ENCODE measurements at regions not wholly inside any gene's neighbourhood (a gene's known extent, or its start where the extent isn't known, plus 50 kb on each side); places are given as distances from the start of the nearest gene placed in this dataset.

GRCh38 chr21:25161571-25161970 lies 445.7 kb downstream of the MRPL39 start:
- CTCF ChIA-PET (ENCODE audit: partially characterized antibody): no interaction called here
- no peaks in the 10 kb centered on the region for H4K20me1 ChIP-seq (replicated peaks in 1 of 2; ENCODE audit: control insufficient read depth in 1 of 2, insufficient read depth in 2 of 2, low read length in 2 of 2)
- no peak overlapping the region for H2BK15ac ChIP-seq (ENCODE audit: low read length)
- H2BK120ac ChIP-seq (replicated peaks; ENCODE audit: low read depth, low read length): no peak overlapping the region
- POLR2A ChIA-PET (ENCODE audit: partially characterized antibody): no interaction called here
- no peak overlapping the region for H2BK12ac ChIP-seq (ENCODE audit: low read depth, low read length)
- FAIRE-seq (no peak), DNase-seq (ENCODE audit: low read depth in 1 of 2, low spot score in 2 of 2) (no peak)
- no peak overlapping the region for H3K56ac ChIP-seq (replicated peaks; ENCODE audit: insufficient read length, low read depth, low read length)
- no peak overlapping the region for H3K14ac ChIP-seq (ENCODE audit: insufficient read length)
- no peaks in the 10 kb centered on the region for H3K79me2 ChIP-seq (ENCODE audit: control insufficient read depth in 1 of 2, insufficient read depth in 2 of 2, low read length in 2 of 2)
- no peak overlapping the region for H3K18ac ChIP-seq (ENCODE audit: extremely low read depth, low read length)
- H3K27ac ChIP-seq (ENCODE audit: low read depth, low read length): no peak overlapping the region
- no peak overlapping the region for H2AK5ac ChIP-seq (ENCODE audit: low read depth, low read length)
- H3K79me1 ChIP-seq (ENCODE audit: low read depth, low read length): no peaks in the 10 kb centered on the region
- WGBS, 2 experiments (ENCODE audit: extremely low coverage in 1 of 2, insufficient coverage in 1 of 2, insufficient read length in 1 of 2, insufficient replicate concordance in 2 of 2, low coverage in 1 of 2, low lambda C conversion rate in 2 of 2, missing lambda C conversion rate in 1 of 2): 85% methylated on average over 4 of the region's 4 CpGs; no CpG with 5 or more reads in 1 of the 2 experiments
- no peaks in the 10 kb centered on the region for H3K4me1 ChIP-seq (replicated peaks in 1 of 4; ENCODE audit: control insufficient read depth in 3 of 4, insufficient read depth in 4 of 4, low read length in 3 of 4)
- no peak overlapping the region for H2AFZ ChIP-seq (ENCODE audit: low read length)
- H3K4me2 ChIP-seq (ENCODE audit: insufficient read depth in 1 of 2, low read depth in 2 of 2, low read length in 2 of 2): no peak overlapping the region
- H2BK5ac ChIP-seq (ENCODE audit: low read depth, low read length): no peak overlapping the region
- H4K91ac ChIP-seq (replicated peaks; ENCODE audit: insufficient read length, low read length): no peak overlapping the region
- H3K36me3 ChIP-seq (ENCODE audit: control insufficient read depth in 2 of 4, insufficient read depth in 4 of 4, low read length in 3 of 4): no peaks in the 10 kb centered on the region
- 0 out of 4 replicates have a peak, but pooled peaks cover under 1 to 3% of the 10 kb centered on the region in 2 experiments for H3K9me3 ChIP-seq (ENCODE audit: insufficient read depth in 2 of 2, low read depth in 1 of 2, low read length in 1 of 2)
- no peaks in the 10 kb centered on the region for H3K27me3 ChIP-seq (replicated peaks in 1 of 4; ENCODE audit: control insufficient read depth in 3 of 4, extremely low read depth in 1 of 4, insufficient read depth in 3 of 4, low read length in 3 of 4)
- H3K9ac ChIP-seq (replicated peaks in 1 of 4; ENCODE audit: extremely low read depth in 1 of 4, low read depth in 3 of 4, low read length in 3 of 4): no peak overlapping the region
- no peak overlapping the region for H3K4ac ChIP-seq (replicated peaks; ENCODE audit: insufficient read length, low read depth, low read length)
- no peak overlapping the region for H4K8ac ChIP-seq (ENCODE audit: extremely low read depth, insufficient read depth, low read length)
- no peak overlapping the region for H2BK20ac ChIP-seq (ENCODE audit: low read length)
- H3K23me2 ChIP-seq (ENCODE audit: low read depth, low read length): no peaks in the 10 kb centered on the region
- H4K5ac ChIP-seq (ENCODE audit: insufficient read length, low read depth, low read length): no peak overlapping the region
- no peak overlapping the region for H3K4me3 ChIP-seq (ENCODE audit: extremely low read depth in 1 of 4, insufficient read depth in 2 of 4, low read depth in 3 of 4, low read length in 4 of 4)
- H3K23ac ChIP-seq (ENCODE audit: insufficient read length): no peak overlapping the region
- TF ChIP-seq SP2 (IDR thresholded peaks at IDR 0.05; ENCODE audit: low read length) (no peak), BCL11A (IDR thresholded peaks at IDR 0.05; ENCODE audit: low read depth in 2 of 2, low read length in 2 of 2) (no peak), RFX5 (IDR thresholded peaks at IDR 0.05; ENCODE audit: borderline replicate concordance, low read depth, low read length) (no peak), GABPA (IDR thresholded peaks at IDR 0.05; ENCODE audit: borderline replicate concordance, insufficient read depth, low read length) (no peak), BACH1 (IDR thresholded peaks at IDR 0.05; ENCODE audit: low read length) (no peak), SP4 (IDR thresholded peaks at IDR 0.05; ENCODE audit: low read length) (no peak), HDAC2 (IDR thresholded peaks at IDR 0.05; ENCODE audit: borderline replicate concordance in 1 of 2, low read depth in 2 of 2, low read length in 2 of 2) (no peak)
- TF ChIP-seq, protein P1, sequence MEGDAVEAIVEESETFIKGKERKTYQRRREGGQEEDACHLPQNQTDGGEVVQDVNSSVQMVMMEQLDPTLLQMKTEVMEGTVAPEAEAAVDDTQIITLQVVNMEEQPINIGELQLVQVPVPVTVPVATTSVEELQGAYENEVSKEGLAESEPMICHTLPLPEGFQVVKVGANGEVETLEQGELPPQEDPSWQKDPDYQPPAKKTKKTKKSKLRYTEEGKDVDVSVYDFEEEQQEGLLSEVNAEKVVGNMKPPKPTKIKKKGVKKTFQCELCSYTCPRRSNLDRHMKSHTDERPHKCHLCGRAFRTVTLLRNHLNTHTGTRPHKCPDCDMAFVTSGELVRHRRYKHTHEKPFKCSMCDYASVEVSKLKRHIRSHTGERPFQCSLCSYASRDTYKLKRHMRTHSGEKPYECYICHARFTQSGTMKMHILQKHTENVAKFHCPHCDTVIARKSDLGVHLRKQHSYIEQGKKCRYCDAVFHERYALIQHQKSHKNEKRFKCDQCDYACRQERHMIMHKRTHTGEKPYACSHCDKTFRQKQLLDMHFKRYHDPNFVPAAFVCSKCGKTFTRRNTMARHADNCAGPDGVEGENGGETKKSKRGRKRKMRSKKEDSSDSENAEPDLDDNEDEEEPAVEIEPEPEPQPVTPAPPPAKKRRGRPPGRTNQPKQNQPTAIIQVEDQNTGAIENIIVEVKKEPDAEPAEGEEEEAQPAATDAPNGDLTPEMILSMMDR (IDR thresholded peaks at IDR 0.05; ENCODE audit: control extremely low read depth in 1 of 3, insufficient read depth in 1 of 3, low read depth in 1 of 3, low read length in 3 of 3): no peak
- TF ChIP-seq, protein P2, sequence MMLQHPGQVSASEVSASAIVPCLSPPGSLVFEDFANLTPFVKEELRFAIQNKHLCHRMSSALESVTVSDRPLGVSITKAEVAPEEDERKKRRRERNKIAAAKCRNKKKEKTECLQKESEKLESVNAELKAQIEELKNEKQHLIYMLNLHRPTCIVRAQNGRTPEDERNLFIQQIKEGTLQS (IDR thresholded peaks at IDR 0.05; ENCODE audit: insufficient read depth, low read depth, low read length): no peak
- TF ChIP-seq, protein P3, sequence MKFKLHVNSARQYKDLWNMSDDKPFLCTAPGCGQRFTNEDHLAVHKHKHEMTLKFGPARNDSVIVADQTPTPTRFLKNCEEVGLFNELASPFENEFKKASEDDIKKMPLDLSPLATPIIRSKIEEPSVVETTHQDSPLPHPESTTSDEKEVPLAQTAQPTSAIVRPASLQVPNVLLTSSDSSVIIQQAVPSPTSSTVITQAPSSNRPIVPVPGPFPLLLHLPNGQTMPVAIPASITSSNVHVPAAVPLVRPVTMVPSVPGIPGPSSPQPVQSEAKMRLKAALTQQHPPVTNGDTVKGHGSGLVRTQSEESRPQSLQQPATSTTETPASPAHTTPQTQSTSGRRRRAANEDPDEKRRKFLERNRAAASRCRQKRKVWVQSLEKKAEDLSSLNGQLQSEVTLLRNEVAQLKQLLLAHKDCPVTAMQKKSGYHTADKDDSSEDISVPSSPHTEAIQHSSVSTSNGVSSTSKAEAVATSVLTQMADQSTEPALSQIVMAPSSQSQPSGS (IDR thresholded peaks at IDR 0.05; ENCODE audit: low read length): no peak
